ENCODE measurements at regions not wholly inside any gene's neighbourhood (a gene's known extent, or its start where the extent isn't known, plus 50 kb on each side); places are given as distances from the start of the nearest gene placed in this dataset.

DNA sequence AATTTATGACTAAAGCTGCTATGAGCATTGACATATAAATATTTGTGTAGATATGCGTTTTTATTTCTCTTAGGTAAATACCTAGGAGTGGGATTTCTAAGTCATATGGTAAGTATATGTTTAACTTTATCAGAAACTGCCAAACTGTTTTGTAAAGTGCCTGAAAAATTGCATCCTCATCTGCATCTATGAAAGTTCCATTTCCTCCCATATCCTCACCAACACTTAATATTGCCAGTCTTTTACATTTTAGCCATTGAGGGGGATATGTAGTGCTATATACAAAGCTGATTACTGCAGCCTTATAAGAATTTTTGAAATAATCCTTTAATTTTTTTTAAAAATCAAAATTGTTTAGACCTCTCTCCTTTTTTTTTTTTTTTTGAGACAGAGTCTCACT, 123.1 kb upstream of the SPRY4 start:
- TF ChIP-seq, protein P1, sequence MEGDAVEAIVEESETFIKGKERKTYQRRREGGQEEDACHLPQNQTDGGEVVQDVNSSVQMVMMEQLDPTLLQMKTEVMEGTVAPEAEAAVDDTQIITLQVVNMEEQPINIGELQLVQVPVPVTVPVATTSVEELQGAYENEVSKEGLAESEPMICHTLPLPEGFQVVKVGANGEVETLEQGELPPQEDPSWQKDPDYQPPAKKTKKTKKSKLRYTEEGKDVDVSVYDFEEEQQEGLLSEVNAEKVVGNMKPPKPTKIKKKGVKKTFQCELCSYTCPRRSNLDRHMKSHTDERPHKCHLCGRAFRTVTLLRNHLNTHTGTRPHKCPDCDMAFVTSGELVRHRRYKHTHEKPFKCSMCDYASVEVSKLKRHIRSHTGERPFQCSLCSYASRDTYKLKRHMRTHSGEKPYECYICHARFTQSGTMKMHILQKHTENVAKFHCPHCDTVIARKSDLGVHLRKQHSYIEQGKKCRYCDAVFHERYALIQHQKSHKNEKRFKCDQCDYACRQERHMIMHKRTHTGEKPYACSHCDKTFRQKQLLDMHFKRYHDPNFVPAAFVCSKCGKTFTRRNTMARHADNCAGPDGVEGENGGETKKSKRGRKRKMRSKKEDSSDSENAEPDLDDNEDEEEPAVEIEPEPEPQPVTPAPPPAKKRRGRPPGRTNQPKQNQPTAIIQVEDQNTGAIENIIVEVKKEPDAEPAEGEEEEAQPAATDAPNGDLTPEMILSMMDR (IDR thresholded peaks at IDR 0.05): no peak

DNA sequence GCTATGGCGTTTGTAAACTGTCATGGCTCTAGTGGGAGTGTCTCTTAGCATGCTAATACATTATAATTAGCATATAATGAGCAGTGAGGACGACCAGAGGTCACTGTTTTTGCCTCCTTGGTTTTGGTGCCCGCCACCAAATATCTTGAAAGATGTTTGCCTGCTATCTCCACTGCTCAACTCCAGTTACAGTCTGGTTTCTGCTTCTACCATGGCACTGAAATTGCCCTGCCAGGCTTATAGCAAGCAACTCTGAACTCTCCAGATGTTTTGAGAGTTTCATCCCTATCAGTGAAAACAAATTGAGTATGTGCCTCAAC, 122.1 kb upstream of the SPRY4 start:
- TF ChIP-seq, protein P1 (IDR thresholded peaks at IDR 0.05): no peak
- DNase-seq (ENCODE audit: low spot score) (no peak), ATAC-seq (ENCODE audit: low FRiP score) (no peak)

More for the DNA sequence above, 123.1 kb upstream of the SPRY4 start:
- ATAC-seq (ENCODE audit: low FRiP score) (no peak), DNase-seq (ENCODE audit: low spot score) (no peak)

DNA sequence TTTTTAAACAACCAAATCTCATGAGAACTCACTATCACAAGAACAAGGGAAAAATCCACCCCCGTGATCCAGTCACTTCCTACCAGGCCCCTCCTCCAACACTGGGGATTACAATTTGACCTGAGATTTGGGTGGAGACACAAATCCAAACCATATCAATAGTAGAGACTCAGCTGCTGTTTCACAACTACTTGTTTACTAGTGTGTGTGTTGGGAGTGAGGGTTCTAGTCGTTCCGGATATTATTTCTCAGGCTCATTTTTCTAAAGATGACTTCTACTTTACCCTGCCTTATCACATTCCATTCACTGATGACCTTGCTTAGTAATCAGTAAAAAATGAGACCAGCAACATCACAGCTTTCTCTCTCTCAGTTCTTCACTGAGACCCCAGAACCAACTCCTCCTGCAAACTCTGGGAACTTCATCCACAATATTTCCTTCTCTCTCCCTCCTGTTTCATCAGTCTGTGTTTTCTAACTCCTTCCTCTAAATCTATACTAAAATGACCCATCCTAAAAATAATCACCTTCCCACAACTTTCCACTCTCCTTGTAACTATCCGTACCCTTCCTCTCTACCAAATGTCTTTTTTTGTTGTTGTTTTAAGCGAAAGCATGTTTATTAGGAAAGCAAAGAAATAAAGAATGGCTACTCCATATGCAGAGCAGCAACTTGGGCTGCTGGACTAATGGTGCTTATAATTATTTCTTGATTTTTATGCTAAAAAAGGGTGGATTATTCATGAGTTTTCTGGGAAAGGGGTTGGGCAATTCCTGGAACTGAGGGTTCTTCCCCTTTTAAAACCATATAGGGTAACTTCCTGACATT, 121.5 kb upstream of the SPRY4 start:
- ATAC-seq (ENCODE audit: low FRiP score) (peak; percentile 86), DNase-seq (ENCODE audit: low spot score) (no peak)
- TF ChIP-seq, protein P1 (IDR thresholded peaks at IDR 0.05): no peak

DNA sequence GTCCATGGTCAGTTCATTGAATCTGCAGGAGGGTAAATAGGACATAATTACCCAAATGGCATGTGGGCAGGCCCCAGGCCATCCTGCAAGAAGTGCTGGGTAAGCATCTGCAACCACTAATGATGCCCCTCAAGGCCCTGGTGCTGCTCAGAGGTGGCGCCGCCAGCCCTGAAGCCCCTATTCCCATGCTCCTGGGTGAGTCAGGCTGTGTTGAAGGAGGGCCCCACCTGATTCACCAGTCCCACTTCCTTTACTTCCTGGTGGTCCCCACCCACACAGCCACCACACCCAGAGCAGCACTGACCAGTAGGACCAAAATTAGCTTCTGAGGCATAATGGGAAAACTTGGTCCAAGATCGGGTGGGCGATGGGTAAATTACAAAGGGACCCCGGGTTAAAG, 120.4 kb upstream of the SPRY4 start:
- TF ChIP-seq, protein P1 (IDR thresholded peaks at IDR 0.05): no peak
- no peak for DNase-seq (ENCODE audit: low spot score)
- ATAC-seq (ENCODE audit: low FRiP score): no peak

DNA sequence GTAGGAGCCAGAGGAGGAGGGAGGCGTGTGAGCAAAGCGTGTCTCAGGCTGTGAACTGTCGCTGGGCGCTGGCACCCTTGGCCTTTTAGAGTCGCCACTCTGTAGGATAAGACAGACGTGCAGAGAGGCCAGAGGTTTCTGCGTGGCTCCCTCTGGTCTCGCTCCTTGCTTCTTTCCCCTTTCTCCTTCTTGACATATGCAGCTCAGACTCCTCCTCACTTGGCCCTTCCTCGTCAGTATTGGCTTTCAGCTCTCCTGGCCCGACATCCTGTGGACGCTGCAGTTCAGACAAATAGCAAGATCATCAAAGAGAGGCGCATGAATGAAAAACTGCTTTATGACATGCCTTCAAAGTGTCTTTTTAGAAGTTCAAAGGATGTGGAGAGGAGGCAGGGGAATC, 116.8 kb upstream of the SPRY4 start:
- TF ChIP-seq, protein P1 (IDR thresholded peaks at IDR 0.05): no peak
- ATAC-seq (ENCODE audit: low FRiP score) (no peak), DNase-seq (ENCODE audit: low spot score) (no peak)

DNA sequence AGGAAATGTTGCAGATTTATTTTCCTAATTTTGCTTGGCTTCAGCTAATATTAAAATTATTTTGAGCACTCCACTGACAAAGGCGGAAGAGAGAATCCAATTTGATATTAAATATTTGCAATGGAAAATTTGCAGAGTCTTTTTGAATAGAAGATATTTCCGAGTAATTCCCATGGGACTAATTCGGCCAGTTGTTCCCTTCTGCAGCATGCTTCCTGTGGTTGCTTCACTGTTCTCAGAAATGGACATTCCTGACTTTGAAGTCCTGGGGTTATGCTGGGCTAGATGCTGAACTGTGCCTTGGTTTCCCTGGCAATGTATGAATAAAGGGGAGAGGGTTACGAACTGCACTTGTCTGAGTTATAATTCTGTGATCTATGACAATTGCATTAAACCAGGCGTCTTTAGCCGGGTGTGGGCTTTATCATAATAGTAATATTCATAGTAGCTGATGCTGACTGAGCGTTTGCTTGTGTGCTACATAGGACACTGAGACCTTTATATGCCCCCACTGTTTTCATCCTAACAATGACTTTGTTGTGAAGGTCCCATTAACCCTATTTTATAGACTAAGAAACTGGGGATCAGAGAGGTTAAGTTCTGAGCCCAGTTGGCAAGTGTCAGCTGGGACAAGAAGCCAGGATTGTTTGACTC, 114.5 kb upstream of the SPRY4 start:
- TF ChIP-seq, protein P1 (IDR thresholded peaks at IDR 0.05): no peak
- DNase-seq (ENCODE audit: low spot score): no peak
- peak; percentile 48 for ATAC-seq (ENCODE audit: low FRiP score)

DNA sequence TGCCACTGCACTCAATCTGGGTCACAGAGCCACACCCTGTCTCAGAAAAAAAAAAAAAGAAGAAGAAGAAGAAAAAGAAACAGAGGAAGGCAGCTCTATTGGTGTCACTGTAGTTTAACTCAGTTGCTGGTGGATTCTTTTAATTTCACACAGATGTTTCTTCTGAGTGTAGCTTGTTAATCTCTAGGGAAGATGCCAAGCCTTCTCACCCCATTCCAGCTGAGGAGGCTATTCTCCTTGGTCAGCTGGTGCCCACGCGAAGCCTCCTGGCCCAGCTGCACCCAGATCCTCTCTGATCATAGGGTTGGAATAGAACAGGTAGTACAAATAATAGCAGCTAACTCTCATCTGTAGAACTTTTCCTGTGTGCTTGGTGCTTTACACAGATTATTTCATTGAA, 113.8 kb upstream of the SPRY4 start:
- TF ChIP-seq, protein P1 (IDR thresholded peaks at IDR 0.05): no peak
- no peak for DNase-seq (ENCODE audit: low spot score)
- no peak for ATAC-seq (ENCODE audit: low FRiP score)

All from omental fat pad (tissue), 3 donors.